IPS DF 4.7 (cell line): ENCODE measurements at regions not wholly inside any gene's neighbourhood (a gene's known extent, or its start where the extent isn't known, plus 50 kb on each side); places are given as distances from the start of the nearest gene placed in this dataset.

Source experiments
- DNase-seq: peaks from one replicate; pipeline ENCODE4 v3.0.0-alpha.2; 2013; ENCODE audit warnings: low spot score; ENCODE audit errors: extremely low read depth

DNA sequence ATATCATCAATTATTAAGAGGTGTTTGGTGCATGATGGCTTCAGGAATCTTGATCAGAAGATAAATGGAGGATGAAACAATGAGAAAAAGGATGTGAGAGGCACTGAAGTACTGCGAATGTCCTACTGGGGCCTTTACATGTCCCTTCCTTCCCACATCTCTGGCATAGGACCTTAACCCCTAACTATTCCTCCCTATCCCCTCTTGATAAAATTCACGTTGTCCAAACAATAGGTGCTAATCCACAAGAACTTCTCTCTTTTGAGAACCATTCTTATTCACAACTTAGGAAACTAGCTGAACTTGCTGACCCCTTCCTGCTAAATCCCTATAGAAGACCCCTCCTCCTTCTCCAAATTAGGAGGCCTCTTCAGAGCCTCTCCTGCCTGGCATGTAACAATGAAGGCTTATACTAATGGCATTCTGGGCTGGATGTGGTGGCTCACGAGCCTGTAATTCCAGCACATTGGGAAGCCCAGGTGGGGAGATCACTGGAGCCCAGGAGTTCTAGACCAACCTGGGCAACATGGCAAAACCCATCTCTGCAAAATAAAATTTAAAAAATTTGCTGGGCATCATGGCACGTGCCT is 276.5 kb upstream of the SMARCA2 start:
- DNase-seq: no peak

DNA sequence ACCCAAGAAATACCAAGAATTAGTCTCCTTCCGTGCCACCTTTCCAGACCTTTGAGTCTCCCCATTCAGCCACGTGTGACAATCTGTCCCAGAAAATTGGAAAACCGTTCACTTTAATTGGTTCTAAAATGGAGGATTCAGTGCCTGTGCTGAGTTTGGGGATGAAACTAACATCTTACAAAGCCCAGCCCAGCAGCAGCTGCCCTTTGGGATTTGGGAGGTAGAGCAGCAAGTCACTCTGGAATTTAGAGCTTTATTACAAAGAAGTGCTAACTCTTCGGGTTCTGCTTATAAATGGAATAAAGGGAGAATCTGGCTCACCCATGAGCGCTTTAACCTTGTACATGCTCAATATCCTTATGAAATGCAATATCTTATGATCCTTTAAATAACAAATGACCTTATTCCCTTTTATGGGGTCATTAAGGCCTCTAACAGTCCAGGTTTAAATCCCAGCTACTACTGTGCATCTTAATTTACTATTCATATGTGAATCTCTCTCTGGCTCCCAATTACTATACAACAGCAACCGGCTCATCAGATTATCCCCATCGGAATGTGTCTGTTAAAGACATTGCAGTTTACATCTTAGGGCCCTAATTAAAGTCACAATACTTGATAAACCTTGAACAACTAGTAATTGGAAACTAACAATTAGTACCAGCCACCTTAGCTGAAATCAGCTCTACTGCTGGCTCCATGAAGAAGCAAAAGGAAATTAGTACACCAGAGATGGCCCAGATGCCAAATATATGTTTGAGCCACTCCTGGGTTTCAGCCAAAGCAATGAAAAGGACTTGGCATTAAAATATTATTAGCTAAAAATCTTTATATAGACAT is 271.8 kb upstream of the SMARCA2 start:
- DNase-seq: no peak

DNA sequence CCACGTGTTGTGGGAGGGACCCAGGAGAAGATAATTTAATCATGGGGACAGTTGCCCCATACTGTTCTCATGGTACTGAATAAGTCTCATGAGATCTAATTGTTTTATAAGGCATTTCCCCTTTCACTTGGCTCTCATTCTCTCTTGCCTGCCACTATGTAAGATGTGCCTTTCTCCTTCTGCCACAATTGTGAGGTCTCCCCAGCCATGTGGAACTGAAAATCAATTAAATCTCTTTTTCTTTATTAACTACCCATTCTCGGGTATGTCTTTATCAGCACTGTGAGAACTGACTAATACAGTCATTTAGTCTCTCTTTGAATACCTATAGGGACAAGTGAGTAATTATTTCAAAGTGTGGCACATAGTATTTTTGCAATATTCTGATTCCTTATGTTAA is 269.2 kb upstream of the SMARCA2 start:
- DNase-seq: no peak

- DNase-seq: no peak
Observed at GRCh38 chr9:1747417-1747967, 267.7 kb upstream of the SMARCA2 start.

DNA sequence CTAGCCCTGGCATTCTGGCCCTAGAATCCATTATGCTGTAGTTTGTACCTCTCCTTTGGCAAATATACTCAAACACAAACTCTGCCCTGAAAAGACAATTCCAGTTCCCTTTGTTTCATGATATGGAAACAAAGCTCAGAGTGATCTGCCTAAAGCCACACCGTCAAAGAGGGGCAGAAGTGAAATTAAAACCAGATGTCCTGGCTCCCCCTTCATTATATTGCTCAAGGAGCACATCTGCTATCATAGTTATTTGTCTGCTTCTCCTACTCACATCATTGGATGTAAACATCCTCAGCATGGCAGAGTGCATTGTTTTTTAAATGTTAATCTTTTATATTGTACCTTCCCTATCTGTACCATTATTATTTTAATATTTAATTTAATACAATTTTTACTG is 266.7 kb upstream of the SMARCA2 start:
- DNase-seq: no peak

- no peak for DNase-seq
Observed at GRCh38 chr9:1757186-1757585, 258.0 kb upstream of the SMARCA2 start.

- no peak for DNase-seq
Observed at GRCh38 chr9:1759009-1759408, 256.1 kb upstream of the SMARCA2 start.

- no peak for DNase-seq
Observed at GRCh38 chr9:1759771-1760300, 255.3 kb upstream of the SMARCA2 start.

GRCh38 chr9:1761807-1762206 is 253.3 kb upstream of the SMARCA2 start:
- DNase-seq: no peak

GRCh38 chr9:1766042-1766441 is 249.1 kb upstream of the SMARCA2 start:
- no peak for DNase-seq

DNA sequence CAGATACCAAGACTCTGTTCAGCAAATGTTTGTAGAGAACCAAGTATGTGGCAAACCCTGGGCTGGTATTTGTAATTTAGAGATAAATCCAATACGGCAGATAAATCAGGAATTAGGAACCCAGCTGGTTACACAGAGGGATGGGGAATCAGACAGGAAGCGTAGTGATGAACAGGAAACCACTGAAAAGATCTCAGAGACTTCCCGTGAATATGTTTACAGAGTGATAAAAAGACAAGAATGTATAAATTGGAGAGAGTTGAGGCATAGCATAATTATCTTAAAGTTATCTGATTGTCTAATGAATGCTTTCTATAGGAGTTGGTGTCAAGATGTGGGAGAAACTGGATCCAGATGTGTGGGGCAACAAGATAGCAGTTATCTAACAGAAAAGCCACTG is 246.6 kb upstream of the SMARCA2 start:
- no peak for DNase-seq

- no peak for DNase-seq
Observed at GRCh38 chr9:1771094-1771789, 243.9 kb upstream of the SMARCA2 start.

DNA sequence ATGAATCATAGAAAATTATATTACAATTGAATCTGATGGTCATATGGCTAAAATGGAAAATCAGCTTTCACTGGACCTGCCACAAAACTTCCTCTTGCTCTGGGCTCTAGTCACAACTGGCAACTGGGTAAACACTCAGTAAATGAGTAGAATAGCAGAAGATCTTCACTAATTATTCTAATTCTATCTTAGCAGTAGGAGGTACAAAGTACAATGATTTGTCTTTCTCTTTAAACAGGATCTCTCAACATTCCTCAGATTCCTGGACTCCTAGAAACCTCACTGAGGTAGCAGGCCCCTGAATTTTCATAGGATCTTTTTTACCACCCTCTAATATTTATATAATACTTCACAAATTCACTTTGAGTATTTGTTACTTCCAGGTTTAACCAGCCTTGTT is 239.9 kb upstream of the SMARCA2 start:
- DNase-seq: peak; percentile 36

- no peak for DNase-seq
Observed at GRCh38 chr9:1776668-1777067, 238.5 kb upstream of the SMARCA2 start.

DNA sequence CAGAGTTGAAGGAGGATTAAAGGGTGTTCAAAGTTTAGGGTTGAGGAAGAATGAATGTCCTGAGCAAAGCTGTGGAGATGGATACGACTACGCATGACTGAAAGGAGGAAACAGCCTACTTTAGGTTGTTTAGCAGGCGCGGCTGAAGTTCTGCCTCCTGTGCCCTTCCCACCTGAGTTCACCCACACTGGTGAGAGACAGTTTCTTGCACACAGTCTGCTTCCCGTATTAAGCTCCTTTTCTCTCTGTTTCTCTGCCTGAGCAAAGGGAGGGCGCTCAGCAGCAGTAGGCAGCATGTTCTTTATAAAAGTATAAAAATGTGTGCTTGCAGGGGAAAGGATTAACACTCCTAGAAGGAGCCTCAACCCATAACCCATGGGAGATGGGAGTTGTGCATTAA is 224.0 kb upstream of the SMARCA2 start:
- DNase-seq: no peak

- no peak for DNase-seq
Observed at GRCh38 chr9:1794547-1795270, 220.4 kb upstream of the SMARCA2 start.

- DNase-seq: no peak
Observed at GRCh38 chr9:1804128-1804865, 210.8 kb upstream of the SMARCA2 start.

- DNase-seq: no peak
Observed at GRCh38 chr9:1829719-1830118, 185.4 kb upstream of the SMARCA2 start.

- DNase-seq: no peak
Observed at GRCh38 chr9:1832960-1833359, 182.2 kb upstream of the SMARCA2 start.

- peak; percentile 64 for DNase-seq
Observed at GRCh38 chr9:1837453-1838084, 177.6 kb upstream of the SMARCA2 start.
